SKM-1 treated with dmso at 0.1 percent for 144 hours (cell line): ENCODE measurements at regions not wholly inside any gene's neighbourhood (a gene's known extent, or its start where the extent isn't known, plus 50 kb on each side); places are given as distances from the start of the nearest gene placed in this dataset.

Experiments
- DNase-seq: peaks from one replicate; lab custom pipeline; 2025; ENCODE audit not compliant: unreplicated experiment; lab: John Stamatoyannopoulos, UW

GRCh38 chr10:35922876-35923600, 280.9 kb upstream of the FZD8 start:
- DNase-seq = no peak

GRCh38 chr10:35921866-35922350, 279.8 kb upstream of the FZD8 start:
- no peak for DNase-seq

- DNase-seq = no peak
Observed at GRCh38 chr10:35916791-35917190, 274.7 kb upstream of the FZD8 start.

- no peak for DNase-seq
Observed at GRCh38 chr10:35913628-35914027, 271.5 kb upstream of the FZD8 start.

- DNase-seq = no peak
Observed at GRCh38 chr10:35912615-35913569, 270.8 kb upstream of the FZD8 start.

- no peak for DNase-seq
Observed at GRCh38 chr10:35911954-35912353, 269.9 kb upstream of the FZD8 start.

- no peak for DNase-seq
Observed at GRCh38 chr10:35911233-35911632, 269.1 kb upstream of the FZD8 start.

GRCh38 chr10:35910234-35910633, 268.1 kb upstream of the FZD8 start:
- DNase-seq = no peak

- no peak for DNase-seq
Observed at GRCh38 chr10:35909121-35909720, 267.1 kb upstream of the FZD8 start.

GRCh38 chr10:35908451-35908850, 266.4 kb upstream of the FZD8 start:
- no peak for DNase-seq

GRCh38 chr10:35907548-35907947, 265.5 kb upstream of the FZD8 start:
- DNase-seq = no peak

GRCh38 chr10:35906155-35906554, 264.1 kb upstream of the FZD8 start:
- no peak for DNase-seq

- no peak for DNase-seq
Observed at GRCh38 chr10:35903021-35903420, 260.9 kb upstream of the FZD8 start.

- DNase-seq = no peak
Observed at GRCh38 chr10:35898716-35899440, 256.8 kb upstream of the FZD8 start.

- DNase-seq = no peak
Observed at GRCh38 chr10:35896001-35896400, 253.9 kb upstream of the FZD8 start.

GRCh38 chr10:35895331-35895730, 253.2 kb upstream of the FZD8 start:
- DNase-seq = no peak

GRCh38 chr10:35892526-35892925, 250.4 kb upstream of the FZD8 start:
- DNase-seq = no peak

- DNase-seq = no peak
Observed at GRCh38 chr10:35890676-35891495, 248.8 kb upstream of the FZD8 start.

GRCh38 chr10:35889971-35890675, 248.0 kb upstream of the FZD8 start:
- DNase-seq = no peak
